ENCODE measurements at regions not wholly inside any gene's neighbourhood (a gene's known extent, or its start where the extent isn't known, plus 50 kb on each side); places are given as distances from the start of the nearest gene placed in this dataset.

- TF ChIP-seq CTCF (conservative IDR thresholded peaks at IDR 0.05), result peak; percentile 95
- no peak for TF ChIP-seq EZH2 (IDR thresholded peaks at IDR 0.05; ENCODE audit: low read depth)
Measured at GRCh38 chr12:27383429-27384260, 51.0 kb downstream of the BMAL2 start.
